ENCODE measurements at regions not wholly inside any gene's neighbourhood (a gene's known extent, or its start where the extent isn't known, plus 50 kb on each side); places are given as distances from the start of the nearest gene placed in this dataset.

GRCh38 chr1:81574408-81574807, 226.3 kb upstream of the ADGRL2 start:
- no peak for DNase-seq (ENCODE audit: low spot score)

GRCh38 chr1:81573458-81573857, 227.3 kb upstream of the ADGRL2 start:
- no peak for DNase-seq (ENCODE audit: low spot score)

GRCh38 chr1:81571946-81572345, 228.8 kb upstream of the ADGRL2 start:
- DNase-seq (ENCODE audit: low spot score), result peak; percentile 15

GRCh38 chr1:81569761-81570160, 231.0 kb upstream of the ADGRL2 start:
- DNase-seq (ENCODE audit: low spot score), result no peak

GRCh38 chr1:81563632-81564031, 237.1 kb upstream of the ADGRL2 start:
- DNase-seq (ENCODE audit: low spot score), result no peak

- DNase-seq (ENCODE audit: low spot score), result no peak
These were observed 237.8 kb upstream of the ADGRL2 start for GRCh38 chr1:81562934-81563333.

GRCh38 chr1:81560629-81561028, 240.1 kb upstream of the ADGRL2 start:
- no peak for DNase-seq (ENCODE audit: low spot score)

GRCh38 chr1:81559662-81560350, 240.9 kb upstream of the ADGRL2 start:
- DNase-seq (ENCODE audit: low spot score), result no peak

GRCh38 chr1:81558291-81559076, 242.2 kb upstream of the ADGRL2 start:
- no peak for DNase-seq (ENCODE audit: low spot score)

GRCh38 chr1:81556968-81557367, 243.8 kb upstream of the ADGRL2 start:
- no peak for DNase-seq (ENCODE audit: low spot score)

GRCh38 chr1:81554534-81554933, 246.2 kb upstream of the ADGRL2 start:
- no peak for DNase-seq (ENCODE audit: low spot score)

- no peak for DNase-seq (ENCODE audit: low spot score)
These were observed 246.6 kb upstream of the ADGRL2 start for GRCh38 chr1:81554108-81554507.

- no peak for DNase-seq (ENCODE audit: low spot score)
These were observed 247.2 kb upstream of the ADGRL2 start for GRCh38 chr1:81553503-81553902.

- DNase-seq (ENCODE audit: low spot score), result no peak
These were observed 248.8 kb upstream of the ADGRL2 start for GRCh38 chr1:81551946-81552345.

- no peak for DNase-seq (ENCODE audit: low spot score)
These were observed 250.0 kb upstream of the ADGRL2 start for GRCh38 chr1:81550753-81551152.

GRCh38 chr1:81549588-81550127, 251.1 kb upstream of the ADGRL2 start:
- DNase-seq (ENCODE audit: low spot score), result peak; percentile 62

GRCh38 chr1:81548918-81549587, 251.7 kb upstream of the ADGRL2 start:
- DNase-seq (ENCODE audit: low spot score), result no peak

GRCh38 chr1:81547912-81548303, 252.8 kb upstream of the ADGRL2 start:
- no peak for DNase-seq (ENCODE audit: low spot score)

- no peak for DNase-seq (ENCODE audit: low spot score)
These were observed 253.3 kb upstream of the ADGRL2 start for GRCh38 chr1:81547261-81547911.

- no peak for DNase-seq (ENCODE audit: low spot score)
These were observed 255.0 kb upstream of the ADGRL2 start for GRCh38 chr1:81545734-81546133.

GRCh38 chr1:81543764-81544163, 257.0 kb upstream of the ADGRL2 start:
- no peak for DNase-seq (ENCODE audit: low spot score)

GRCh38 chr1:81542196-81542595, 258.5 kb upstream of the ADGRL2 start:
- no peak for DNase-seq (ENCODE audit: low spot score)
